ENCODE measurements at regions not wholly inside any gene's neighbourhood (a gene's known extent, or its start where the extent isn't known, plus 50 kb on each side); places are given as distances from the start of the nearest gene placed in this dataset.
A peak's percentile ranks its signal among the peaks of the same experiment; 100 is the strongest.

- Mint-ChIP-seq H3K27ac (no peak overlapping the region), H3K27me3 (ENCODE audit: insufficient read depth) (peaks cover 3% of the 10 kb centered on the region), H3K9me3 (no peaks in the 10 kb centered on the region), H3K4me1 (ENCODE audit: low read depth) (peaks cover 11% of the 10 kb centered on the region; the same call in 1 of the 2 replicates), H3K36me3 (ENCODE audit: low read depth) (no peaks in the 10 kb centered on the region), H3K4me3 (no peak overlapping the region)
- no peak for TF ChIP-seq CTCF (IDR thresholded peaks at IDR 0.05)
- DNase-seq: no peak
Measured at GRCh38 chr12:13288937-13289652, 92.6 kb downstream of the EMP1 start.

DNA sequence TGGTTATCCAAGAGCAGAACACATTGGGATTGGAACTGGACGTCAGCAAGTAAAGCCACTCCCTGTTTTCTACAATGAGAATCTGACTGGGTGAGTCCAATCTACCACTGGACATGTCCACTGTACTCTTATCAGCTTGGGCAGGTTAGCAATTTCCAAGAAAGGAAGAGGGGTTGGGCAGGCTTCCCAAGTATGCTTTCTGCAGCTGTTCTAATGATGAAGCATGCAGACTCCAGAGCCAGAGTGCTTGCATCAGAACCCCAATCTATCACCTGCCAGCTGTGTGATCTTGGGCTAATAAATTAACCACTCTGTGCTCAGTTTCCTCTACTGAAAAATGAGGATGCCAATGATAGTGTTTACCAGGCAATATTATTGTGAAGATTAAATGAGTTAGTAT is 92.0 kb downstream of the EMP1 start:
- Mint-ChIP-seq H3K27ac (no peak overlapping the region), H3K4me1 (ENCODE audit: low read depth) (peaks cover 11% of the 10 kb centered on the region; the same call in 1 of the 2 replicates), H3K9me3 (no peaks in the 10 kb centered on the region), H3K36me3 (ENCODE audit: low read depth) (no peaks in the 10 kb centered on the region), H3K27me3 (ENCODE audit: insufficient read depth) (peaks cover 3% of the 10 kb centered on the region), H3K4me3 (no peak overlapping the region)
- no peak for DNase-seq
- no peak for TF ChIP-seq CTCF (IDR thresholded peaks at IDR 0.05)

- no peak for DNase-seq
- Mint-ChIP-seq H3K27me3 (ENCODE audit: insufficient read depth) (peaks cover 5% of the 10 kb centered on the region), H3K4me1 (ENCODE audit: low read depth) (no peaks in the 10 kb centered on the region; the same call in 1 of the 2 replicates), H3K4me3 (no peak overlapping the region), H3K27ac (no peak overlapping the region), H3K9me3 (no peaks in the 10 kb centered on the region), H3K36me3 (ENCODE audit: low read depth) (no peaks in the 10 kb centered on the region)
- TF ChIP-seq CTCF (IDR thresholded peaks at IDR 0.05): no peak
Measured at GRCh38 chr12:13283867-13284266, 87.3 kb downstream of the EMP1 start.

GRCh38 chr12:13282861-13283260 is 86.3 kb downstream of the EMP1 start:
- Mint-ChIP-seq H3K9me3 (no peaks in the 10 kb centered on the region), H3K27me3 (ENCODE audit: insufficient read depth) (peaks cover 7% of the 10 kb centered on the region; the same call in 1 of the 2 replicates), H3K27ac (no peak overlapping the region), H3K36me3 (ENCODE audit: low read depth) (no peaks in the 10 kb centered on the region), H3K4me1 (ENCODE audit: low read depth) (peaks cover 5% of the 10 kb centered on the region; the same call in 1 of the 2 replicates), H3K4me3 (no peak overlapping the region)
- no peak for TF ChIP-seq CTCF (IDR thresholded peaks at IDR 0.05)
- no peak for DNase-seq

DNA sequence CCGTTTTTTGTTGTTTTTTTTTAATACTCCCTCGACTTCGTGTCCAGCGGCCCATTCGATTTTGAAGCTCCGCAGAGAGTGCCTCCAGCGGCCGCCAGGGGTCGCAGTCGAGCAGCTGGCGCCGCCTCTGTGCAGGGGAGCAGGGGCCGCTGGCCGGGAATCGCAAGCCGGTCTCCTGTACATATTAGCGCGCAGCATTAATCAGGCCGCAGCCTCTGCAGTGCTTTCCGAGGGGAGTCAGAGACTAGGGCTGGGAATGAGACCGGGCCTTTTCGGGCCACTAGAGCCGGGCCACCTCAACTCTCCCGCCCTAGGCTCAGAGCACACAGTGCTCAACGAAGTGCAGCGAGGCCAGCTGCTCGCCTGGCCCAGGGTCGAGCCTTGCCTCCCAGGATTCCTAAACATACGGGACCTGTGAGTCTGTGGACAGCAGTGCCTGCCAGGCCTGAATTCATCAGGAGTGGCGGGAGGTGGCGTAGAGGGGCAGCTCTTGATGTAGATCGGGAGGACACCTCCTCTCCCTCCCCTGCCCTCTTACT is 81.8 kb downstream of the EMP1 start:
- Mint-ChIP-seq H3K9me3 (no peaks in the 10 kb centered on the region), H3K4me1 (ENCODE audit: low read depth) (peaks cover 11% of the 10 kb centered on the region), H3K36me3 (ENCODE audit: low read depth) (no peaks in the 10 kb centered on the region), H3K4me3 (no peak overlapping the region), H3K27me3 (ENCODE audit: insufficient read depth) (peaks cover 28% of the 10 kb centered on the region), H3K27ac (no peak overlapping the region)
- peak; percentile 39 for DNase-seq
- peak; percentile 99 for TF ChIP-seq CTCF (IDR thresholded peaks at IDR 0.05)

Data from HFFc6 (cell line).